Caco-2 (cell line): ENCODE measurements at regions not wholly inside any gene's neighbourhood (a gene's known extent, or its start where the extent isn't known, plus 50 kb on each side); places are given as distances from the start of the nearest gene placed in this dataset.

Experiments
- BruUV-seq: library from RNA; stranded (reverse); fragments of 400-500 nt; replicated peaks from 2 replicates; lab custom pipeline; 2021; lab: Mats Ljungman, UMichigan
- CTCF ChIA-PET: fragments of 300-600 bp; sonication (Branson Sonifier 250); formaldehyde crosslinking; loops from one replicate; lab custom pipeline; 2022; ENCODE audit warnings: antibody characterized with exemption; lab: Charles Lee
- POLR2A ChIA-PET: fragments of 300-600 bp; sonication (Branson Sonifier 250); formaldehyde crosslinking; loops from one replicate; lab custom pipeline; 2022; ENCODE audit warnings: antibody characterized with exemption; lab: Charles Lee
- DNase-seq, 2 experiments: peaks; one replicate each; pipeline versions ENCODE4 v3.0.0 to v3.0.0-alpha.2; 2020 to 2022
- H3K27me3 ChIP-seq: replicated peaks from 2 replicates; pipeline ENCODE4 v1.6.0; 2011; ENCODE audit warnings: low read length; ENCODE audit not compliant: control insufficient read depth, insufficient read depth
- H3K36me3 ChIP-seq: 2 replicates; pipeline ENCODE4 v1.5.1; 2011; ENCODE audit warnings: low read length; ENCODE audit not compliant: control insufficient read depth, insufficient read depth
- H3K4me1 ChIP-seq: fragments of 250-450 bp; sonication (Bioruptor Pico); 2 replicates; pipeline ENCODE4 v1.5.1; 2020; ENCODE audit warnings: mild to moderate bottlenecking
- H3K4me3 ChIP-seq: 2 replicates; pipeline ENCODE4 v1.5.1; 2011; ENCODE audit warnings: low read depth, mild to moderate bottlenecking, control low read depth, low read length
- H3K9me3 ChIP-seq: fragments of 250-450 bp; sonication (Bioruptor Pico); 2 replicates; pipeline ENCODE4 v1.5.1; 2020; ENCODE audit warnings: mild to moderate bottlenecking, moderate library complexity
- H3K27ac Mint-ChIP-seq: one replicate; pipeline ENCODE4 v1.8.0; 2022; ENCODE audit warnings: mixed read lengths; ENCODE audit not compliant: unreplicated experiment
- H3K27me3 Mint-ChIP-seq: one replicate; pipeline ENCODE4 v1.8.0; 2022; ENCODE audit warnings: mixed read lengths; ENCODE audit not compliant: insufficient read depth, unreplicated experiment
- H3K36me3 Mint-ChIP-seq: one replicate; pipeline ENCODE4 v1.8.0; 2022; ENCODE audit warnings: mild to moderate bottlenecking, mixed read lengths; ENCODE audit not compliant: insufficient read depth, unreplicated experiment
- H3K4me1 Mint-ChIP-seq: one replicate; pipeline ENCODE4 v1.8.0; 2022; ENCODE audit warnings: low read depth, mixed read lengths; ENCODE audit not compliant: unreplicated experiment
- H3K4me3 Mint-ChIP-seq: one replicate; pipeline ENCODE4 v1.8.0; 2022; ENCODE audit warnings: mild to moderate bottlenecking, moderate library complexity, mixed read lengths; ENCODE audit not compliant: unreplicated experiment
- H3K9me3 Mint-ChIP-seq: one replicate; pipeline ENCODE4 v1.8.0; 2022; ENCODE audit warnings: mixed read lengths; ENCODE audit not compliant: unreplicated experiment
- intact Hi-C: fragments of 100-400 bp; cut with micrococcal nuclease; formaldehyde crosslinking; loops from one replicate; pipeline ENCODE4 v1.10.0; 2022; ENCODE audit not compliant: unreplicated experiment
- TF ChIP-seq, protein P1 (sequence below), 2 experiments: fragments of 200-600 bp in 1 of 2; IDR thresholded peaks; 1 replicate in 1 of 2; 2 replicates in 1 of 2; pipeline versions ENCODE4 v1.5.1 to v1.8.0; 2011 to 2022; ENCODE audit warnings: antibody characterized with exemption in 1 of 2, control low read depth in 1 of 2, inconsistent platforms in 1 of 2, low read depth in 1 of 2, low read length in 1 of 2, mild to moderate bottlenecking in 1 of 2, moderate library complexity in 1 of 2; ENCODE audit not compliant: insufficient read depth in 1 of 2, severe bottlenecking in 1 of 2, unreplicated experiment in 1 of 2

DNA sequence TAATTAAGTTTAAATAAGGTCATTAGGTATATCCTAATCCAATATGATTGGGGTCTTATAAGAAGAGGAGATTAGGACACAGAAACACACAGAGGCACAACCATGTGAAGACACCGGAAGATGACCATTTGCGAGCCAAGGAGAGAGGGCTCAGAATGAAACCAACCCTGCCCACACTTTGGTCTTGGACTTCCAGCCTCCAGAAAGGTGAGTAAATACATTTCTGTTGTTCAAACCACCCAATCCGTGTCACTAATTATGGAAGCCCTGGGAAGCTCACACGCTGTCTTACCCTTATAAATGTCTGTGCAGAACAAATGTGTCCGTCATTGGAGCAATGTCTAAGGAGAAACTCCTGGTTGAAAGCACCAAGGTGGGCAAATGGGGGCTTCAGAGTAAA lies 95.0 kb downstream of the IYD start:
- ChIA-PET CTCF (no interaction called here), POLR2A (no interaction called here)
- BruUV-seq, result no TSS peak
- no peak overlapping the region for H3K27ac Mint-ChIP-seq
- no peaks in the 10 kb centered on the region for H3K9me3 Mint-ChIP-seq
- Histone ChIP-seq H3K27me3 (no peaks in the 10 kb centered on the region), H3K9me3 (peaks cover 3% of the 10 kb centered on the region; the same call in 1 of the 2 replicates), H3K4me1 (no peaks in the 10 kb centered on the region), H3K36me3 (no peaks in the 10 kb centered on the region), H3K4me3 (no peak overlapping the region)
- H3K36me3 Mint-ChIP-seq, result no peaks in the 10 kb centered on the region
- no peaks in the 10 kb centered on the region for H3K4me1 Mint-ChIP-seq
- intact Hi-C loops, result no loop called here
- H3K27me3 Mint-ChIP-seq, result no peaks in the 10 kb centered on the region
- TF ChIP-seq, protein P1, sequence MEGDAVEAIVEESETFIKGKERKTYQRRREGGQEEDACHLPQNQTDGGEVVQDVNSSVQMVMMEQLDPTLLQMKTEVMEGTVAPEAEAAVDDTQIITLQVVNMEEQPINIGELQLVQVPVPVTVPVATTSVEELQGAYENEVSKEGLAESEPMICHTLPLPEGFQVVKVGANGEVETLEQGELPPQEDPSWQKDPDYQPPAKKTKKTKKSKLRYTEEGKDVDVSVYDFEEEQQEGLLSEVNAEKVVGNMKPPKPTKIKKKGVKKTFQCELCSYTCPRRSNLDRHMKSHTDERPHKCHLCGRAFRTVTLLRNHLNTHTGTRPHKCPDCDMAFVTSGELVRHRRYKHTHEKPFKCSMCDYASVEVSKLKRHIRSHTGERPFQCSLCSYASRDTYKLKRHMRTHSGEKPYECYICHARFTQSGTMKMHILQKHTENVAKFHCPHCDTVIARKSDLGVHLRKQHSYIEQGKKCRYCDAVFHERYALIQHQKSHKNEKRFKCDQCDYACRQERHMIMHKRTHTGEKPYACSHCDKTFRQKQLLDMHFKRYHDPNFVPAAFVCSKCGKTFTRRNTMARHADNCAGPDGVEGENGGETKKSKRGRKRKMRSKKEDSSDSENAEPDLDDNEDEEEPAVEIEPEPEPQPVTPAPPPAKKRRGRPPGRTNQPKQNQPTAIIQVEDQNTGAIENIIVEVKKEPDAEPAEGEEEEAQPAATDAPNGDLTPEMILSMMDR (IDR thresholded peaks at IDR 0.05; ENCODE audit: insufficient read depth in 1 of 2, low read depth in 1 of 2, low read length in 1 of 2, severe bottlenecking in 1 of 2, unreplicated experiment in 1 of 2), result no peak
- no peak overlapping the region for H3K4me3 Mint-ChIP-seq
- DNase-seq, result no peak

DNA sequence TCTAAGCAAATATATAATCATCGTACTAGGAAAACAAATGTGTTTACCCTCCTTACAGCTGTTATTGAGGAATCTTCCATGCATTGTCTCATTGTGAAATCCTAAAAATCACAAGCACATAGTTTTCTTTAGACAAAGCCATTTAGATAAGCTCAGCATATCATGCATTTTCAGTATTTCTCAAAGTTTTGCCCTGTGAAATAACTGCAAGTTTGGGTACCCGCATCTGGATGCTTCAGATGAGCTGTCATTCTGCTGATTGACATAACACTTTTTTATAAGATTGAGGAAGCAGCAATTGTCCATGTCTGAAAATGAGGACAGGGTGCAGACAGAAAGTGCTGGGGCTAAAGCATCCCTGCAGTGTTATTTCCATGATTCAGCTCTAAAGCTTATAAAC lies 96.2 kb downstream of the IYD start:
- Histone ChIP-seq H3K27me3 (no peaks in the 10 kb centered on the region), H3K36me3 (no peaks in the 10 kb centered on the region), H3K4me1 (no peaks in the 10 kb centered on the region), H3K9me3 (peaks cover 3% of the 10 kb centered on the region; the same call in 1 of the 2 replicates), H3K4me3 (no peak overlapping the region)
- Mint-ChIP-seq H3K4me3 (no peak overlapping the region), H3K27ac (no peak overlapping the region), H3K27me3 (no peaks in the 10 kb centered on the region), H3K9me3 (no peaks in the 10 kb centered on the region), H3K36me3 (no peaks in the 10 kb centered on the region), H3K4me1 (no peaks in the 10 kb centered on the region)
- TF ChIP-seq, protein P1 (IDR thresholded peaks at IDR 0.05; ENCODE audit: insufficient read depth in 1 of 2, low read depth in 1 of 2, low read length in 1 of 2, severe bottlenecking in 1 of 2, unreplicated experiment in 1 of 2), result no peak
- DNase-seq, result no peak
- CTCF ChIA-PET, result no interaction called here
- POLR2A ChIA-PET, result no interaction called here
- intact Hi-C loops, result no loop called here
- no TSS peak for BruUV-seq

DNA sequence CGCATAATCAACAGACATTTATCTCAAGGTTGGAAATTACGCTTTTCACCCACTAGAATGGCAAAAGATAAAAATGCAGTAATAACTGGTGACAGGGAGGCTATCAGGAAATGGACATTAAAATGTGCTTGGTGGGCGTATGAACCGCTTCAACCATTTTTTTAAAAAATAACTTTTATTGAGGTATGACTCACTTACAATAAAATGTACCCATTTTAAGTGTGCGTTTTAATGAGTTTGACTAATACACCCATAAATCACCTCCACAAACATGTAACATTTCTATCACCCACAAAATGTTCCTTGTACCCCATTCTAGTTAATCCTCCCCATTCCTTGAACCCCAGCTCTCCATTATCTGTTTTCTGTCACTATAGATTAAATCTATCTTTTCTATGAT lies 96.8 kb downstream of the IYD start:
- Mint-ChIP-seq H3K4me1 (no peaks in the 10 kb centered on the region), H3K4me3 (no peak overlapping the region), H3K36me3 (no peaks in the 10 kb centered on the region), H3K27ac (no peak overlapping the region), H3K9me3 (no peaks in the 10 kb centered on the region), H3K27me3 (no peaks in the 10 kb centered on the region)
- no peaks in the 10 kb centered on the region for H3K4me1 ChIP-seq
- H3K27me3 ChIP-seq, result no peaks in the 10 kb centered on the region
- intact Hi-C loops, result no loop called here
- no peak overlapping the region for H3K4me3 ChIP-seq
- CTCF ChIA-PET, result no interaction called here
- DNase-seq, result no peak
- peaks cover 3% of the 10 kb centered on the region; the same call in 1 of the 2 replicates for H3K9me3 ChIP-seq
- BruUV-seq, result no TSS peak
- TF ChIP-seq, protein P1 (IDR thresholded peaks at IDR 0.05; ENCODE audit: insufficient read depth in 1 of 2, low read depth in 1 of 2, low read length in 1 of 2, severe bottlenecking in 1 of 2, unreplicated experiment in 1 of 2), result no peak
- POLR2A ChIA-PET, result no interaction called here
- H3K36me3 ChIP-seq, result no peaks in the 10 kb centered on the region
